H1 (cell line): ENCODE measurements at regions not wholly inside any gene's neighbourhood (a gene's known extent, or its start where the extent isn't known, plus 50 kb on each side); places are given as distances from the start of the nearest gene placed in this dataset.

ENCODE experiments used
- ATF2 ChIP-seq: IDR thresholded peaks from 2 replicates; pipeline ENCODE4 v1.6.1; 2012; ENCODE audit warnings: low read length, inconsistent platforms

DNA sequence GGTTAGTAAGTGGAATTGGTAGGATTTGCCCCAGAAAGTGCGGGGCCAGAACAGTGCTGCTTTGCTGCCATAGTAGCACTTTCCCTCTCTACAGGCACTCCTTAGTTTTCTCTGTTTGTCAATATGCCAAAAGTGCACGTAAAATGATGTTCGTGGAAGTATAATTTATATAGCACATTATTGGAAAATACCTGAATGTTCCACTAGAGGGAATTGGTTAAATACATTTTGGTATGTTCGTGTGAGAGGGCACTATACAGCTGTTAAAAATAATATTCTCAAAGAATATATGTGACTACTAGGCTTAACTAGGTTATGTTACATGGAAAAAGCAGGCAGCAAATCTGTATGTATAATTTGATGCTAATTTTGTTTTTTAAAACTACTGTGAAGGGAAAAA, 184.0 kb upstream of the GDNF start (continued):
- no peak for TF ChIP-seq ATF2
